H9 (cell line): ENCODE measurements at regions not wholly inside any gene's neighbourhood (a gene's known extent, or its start where the extent isn't known, plus 50 kb on each side); places are given as distances from the start of the nearest gene placed in this dataset.

Experiments
- DNase-seq: peaks from one replicate; pipeline ENCODE4 v3.0.0-alpha.2; 2017
- H2AFZ ChIP-seq: one replicate; pipeline ENCODE4 v1.6.1; 2013; ENCODE audit warnings: mild to moderate bottlenecking, low read length, control low read depth, moderate library complexity
- H2AK5ac ChIP-seq: 2 replicates; pipeline ENCODE4 v1.6.1; 2013; ENCODE audit warnings: low read length, control low read depth, mixed read lengths; ENCODE audit not compliant: insufficient read length
- H2BK120ac ChIP-seq: one replicate; pipeline ENCODE4 v1.6.1; 2013; ENCODE audit warnings: low read depth, mild to moderate bottlenecking, low read length, control low read depth, inconsistent platforms; ENCODE audit not compliant: poor library complexity, severe bottlenecking
- H2BK12ac ChIP-seq: 2 replicates; pipeline ENCODE4 v1.6.1; 2013; ENCODE audit warnings: low read length, control low read depth, mixed read lengths, low read depth; ENCODE audit not compliant: insufficient read length
- H2BK15ac ChIP-seq: 2 replicates; pipeline ENCODE4 v1.6.1; 2013; ENCODE audit warnings: low read depth, low read length, control low read depth
- H2BK20ac ChIP-seq: one replicate; pipeline ENCODE4 v1.6.1; 2013; ENCODE audit warnings: low read depth, mild to moderate bottlenecking, low read length, control low read depth, inconsistent platforms; ENCODE audit not compliant: poor library complexity, severe bottlenecking
- H2BK5ac ChIP-seq: 2 replicates; pipeline ENCODE4 v1.6.1; 2013; ENCODE audit warnings: low read length, control low read depth, mixed read lengths; ENCODE audit not compliant: insufficient read length
- H3K14ac ChIP-seq: 2 replicates; pipeline ENCODE4 v1.6.1; 2013; ENCODE audit warnings: low read length, control low read depth; ENCODE audit not compliant: insufficient read depth
- H3K18ac ChIP-seq: 2 replicates; pipeline ENCODE4 v1.6.1; 2013; ENCODE audit warnings: low read depth, mild to moderate bottlenecking, mixed read lengths, low read length, control low read depth; ENCODE audit not compliant: insufficient read length
- H3K23ac ChIP-seq: 2 replicates; pipeline ENCODE4 v1.6.1; 2013; ENCODE audit warnings: low read length, control low read depth, mixed read lengths, low read depth; ENCODE audit not compliant: insufficient read length
- H3K23me2 ChIP-seq: 2 replicates; pipeline ENCODE4 v1.6.1; 2013; ENCODE audit warnings: low read depth, mild to moderate bottlenecking, mixed read lengths, low read length, control low read depth; ENCODE audit not compliant: insufficient read length, poor library complexity, severe bottlenecking
- H3K27ac ChIP-seq: 2 replicates; pipeline ENCODE4 v1.5.1; 2013; ENCODE audit warnings: low read length, control low read depth, mixed read lengths, low read depth; ENCODE audit not compliant: insufficient read length
- H3K27me3 ChIP-seq: 2 replicates; pipeline ENCODE4 v1.6.1; 2013; ENCODE audit warnings: low read length, control low read depth, inconsistent platforms; ENCODE audit not compliant: insufficient read depth
- H3K4ac ChIP-seq: 2 replicates; pipeline ENCODE4 v1.6.1; 2013; ENCODE audit warnings: low read depth, mild to moderate bottlenecking, control low read depth, inconsistent platforms, low read length, moderate library complexity
- H3K4me1 ChIP-seq: 2 replicates; pipeline ENCODE4 v1.6.1; 2013; ENCODE audit warnings: low read length, control low read depth, inconsistent platforms; ENCODE audit not compliant: insufficient read depth
- H3K4me2 ChIP-seq: 2 replicates; pipeline ENCODE4 v1.6.1; 2013; ENCODE audit warnings: low read length, control low read depth, mixed read lengths; ENCODE audit not compliant: insufficient read length, insufficient read depth
- H3K56ac ChIP-seq: 2 replicates; pipeline ENCODE4 v1.6.1; 2013; ENCODE audit warnings: low read depth, mild to moderate bottlenecking, mixed read lengths, low read length, control low read depth; ENCODE audit not compliant: insufficient read length
- H3K79me1 ChIP-seq: 2 replicates; pipeline ENCODE4 v1.6.1; 2013; ENCODE audit warnings: low read depth, mild to moderate bottlenecking, moderate library complexity, low read length, control low read depth, inconsistent platforms; ENCODE audit not compliant: insufficient read depth, poor library complexity, severe bottlenecking
- H3K79me2 ChIP-seq: 2 replicates; pipeline ENCODE4 v1.6.1; 2013; ENCODE audit warnings: low read length, control low read depth, inconsistent platforms; ENCODE audit not compliant: insufficient read depth
- H3K9ac ChIP-seq: 2 replicates; pipeline ENCODE4 v1.6.1; 2013; ENCODE audit warnings: low read length, control low read depth, mixed read lengths; ENCODE audit not compliant: insufficient read length; ENCODE audit errors: extremely low read depth
- H3K9me3 ChIP-seq: one replicate; pipeline ENCODE4 v1.6.1; 2013; ENCODE audit warnings: low read depth, low read length, inconsistent platforms; ENCODE audit not compliant: control insufficient read depth
- H3T11ph ChIP-seq: one replicate; pipeline ENCODE4 v1.6.1; 2013; ENCODE audit warnings: mild to moderate bottlenecking, low read length, control low read depth, inconsistent platforms
- H4K20me1 ChIP-seq: one replicate; pipeline ENCODE4 v1.6.1; 2013; ENCODE audit not compliant: control insufficient read depth, insufficient read length, insufficient read depth
- H4K5ac ChIP-seq: 2 replicates; pipeline ENCODE4 v1.6.1; 2013; ENCODE audit warnings: low read depth, mild to moderate bottlenecking, mixed read lengths, low read length, control low read depth; ENCODE audit not compliant: insufficient read length
- H4K8ac ChIP-seq: replicated peaks from 2 replicates; pipeline ENCODE4 v1.6.1; 2013; ENCODE audit warnings: low read length, control low read depth, mixed read lengths, low read depth; ENCODE audit not compliant: insufficient read length
- H4K91ac ChIP-seq: 2 replicates; pipeline ENCODE4 v1.6.1; 2013; ENCODE audit warnings: low read depth, mild to moderate bottlenecking, moderate library complexity, mixed read lengths, low read length, control low read depth; ENCODE audit not compliant: insufficient read length
- H3K27ac Mint-ChIP-seq, 3 experiments: 2 replicates in 2 of 3; 3 replicates in 1 of 3; pipeline ENCODE4 v1.8.0; 2020 to 2021; ENCODE audit warnings: mixed read lengths in 3 of 3, mild to moderate bottlenecking in 1 of 3, moderate library complexity in 1 of 3
- H3K27me3 Mint-ChIP-seq: 2 replicates; pipeline ENCODE4 v1.8.0; 2021; ENCODE audit warnings: low read depth, mild to moderate bottlenecking, moderate library complexity, mixed read lengths
- H3K36me3 Mint-ChIP-seq, 3 experiments: 2 replicates in 2 of 3; 3 replicates in 1 of 3; pipeline ENCODE4 v1.8.0; 2020 to 2021; ENCODE audit warnings: low read depth in 3 of 3, mixed read lengths in 3 of 3; ENCODE audit not compliant: insufficient read depth in 1 of 3
- H3K4me1 Mint-ChIP-seq, 2 experiments: 2 replicates each; pipeline ENCODE4 v1.8.0; 2020; ENCODE audit warnings: mixed read lengths in 2 of 2
- H3K4me3 Mint-ChIP-seq, 2 experiments: 2 replicates in 1 of 2; 3 replicates in 1 of 2; pipeline ENCODE4 v1.8.0; 2020 to 2021; ENCODE audit warnings: mild to moderate bottlenecking in 2 of 2, mixed read lengths in 2 of 2, moderate library complexity in 1 of 2
- H3K9me3 Mint-ChIP-seq, 2 experiments: 2 replicates in 1 of 2; 3 replicates in 1 of 2; pipeline ENCODE4 v1.8.0; 2020; ENCODE audit warnings: mild to moderate bottlenecking in 2 of 2, mixed read lengths in 2 of 2, moderate library complexity in 1 of 2
- CTCF ChIP-seq: fragments of 200-600 bp; sonication (generic); conservative IDR thresholded peaks from 3 replicates; pipeline ENCODE4 v1.8.0; 2021; ENCODE audit warnings: antibody characterized with exemption, mild to moderate bottlenecking
- WGBS: extraction: QIAGEN DNeasy Blood & Tissue Kit; methylation state at CpG from one replicate; pipeline ENCODE4 v1.1.7; 2013; ENCODE audit warnings: missing lambda C conversion rate, low lambda C conversion rate, mixed read lengths; ENCODE audit not compliant: insufficient read length; ENCODE audit errors: extremely low coverage; 5-methylcytosine and 5-hydroxymethylcytosine counted together

- DNase-seq: no peak
- Histone ChIP-seq H4K8ac (no peak overlapping the region), H3K23ac (no peak overlapping the region), H3K79me1 (no peaks in the 10 kb centered on the region), H4K20me1 (no peaks in the 10 kb centered on the region), H3K56ac (no peak overlapping the region), H3K9me3 (no peaks in the 10 kb centered on the region), H3K4me1 (peaks cover 3% of the 10 kb centered on the region; the same call in 1 of the 2 replicates), H2AK5ac (no peak overlapping the region), H3K4ac (no peak overlapping the region), H2BK15ac (no peak overlapping the region), H3K14ac (no peak overlapping the region), H2BK5ac (no peak overlapping the region), H3K79me2 (no peaks in the 10 kb centered on the region), H3K27me3 (no peaks in the 10 kb centered on the region), H2BK20ac (no peak overlapping the region), H3K18ac (no peak overlapping the region), H4K91ac (no peak overlapping the region), H3K27ac (no peak overlapping the region), H3T11ph (no peak overlapping the region), H3K9ac (no peak overlapping the region), H2BK12ac (no peak overlapping the region), H2AFZ (no peak overlapping the region), H2BK120ac (no peak overlapping the region), H3K4me2 (no peak overlapping the region), H3K23me2 (no peaks in the 10 kb centered on the region), H4K5ac (no peak overlapping the region)
- H3K9me3 Mint-ChIP-seq: peaks cover 8 to 9% of the 10 kb centered on the region in 2 experiments; a peak in 4 of 5 replicates
- H3K27me3 Mint-ChIP-seq: no peaks in the 10 kb centered on the region
- no peak for TF ChIP-seq CTCF
- WGBS: no CpG with 5 or more reads among the region's 2 CpGs
- no peak overlapping the region for H3K27ac Mint-ChIP-seq
- H3K4me1 Mint-ChIP-seq: peaks cover 11% of the 10 kb centered on the region in 2 experiments
- H3K4me3 Mint-ChIP-seq: no peak overlapping the region
- H3K36me3 Mint-ChIP-seq: peaks cover 0 to 15% (median 0%) of the 10 kb centered on the region in 3 experiments; a peak in 2 of 7 replicates
Observed at GRCh38 chr5:119808024-119808423, 178.7 kb downstream of the FAM170A start.
